Gastroesophageal sphincter (tissue), 3 donors: ENCODE measurements at regions not wholly inside any gene's neighbourhood (a gene's known extent, or its start where the extent isn't known, plus 50 kb on each side); places are given as distances from the start of the nearest gene placed in this dataset.

ENCODE experiments used
- POLR2AphosphoS5 ChIP-seq: sonication (generic); formaldehyde crosslinking; IDR thresholded peaks from one replicate; pipeline ENCODE4 v1.6.1; 2017; ENCODE audit warnings: antibody characterized with exemption
- TF ChIP-seq, protein P1 (sequence below), 4 experiments: fragments of 200-600 bp in 2 of 4; fragments of 450-650 bp in 2 of 4; sonication (generic) in 1 of 4; IDR thresholded peaks; one replicate each; pipeline ENCODE4 v1.5.1; 2017 to 2019; ENCODE audit warnings: antibody characterized with exemption in 4 of 4, mild to moderate bottlenecking in 2 of 4, moderate library complexity in 2 of 4

DNA sequence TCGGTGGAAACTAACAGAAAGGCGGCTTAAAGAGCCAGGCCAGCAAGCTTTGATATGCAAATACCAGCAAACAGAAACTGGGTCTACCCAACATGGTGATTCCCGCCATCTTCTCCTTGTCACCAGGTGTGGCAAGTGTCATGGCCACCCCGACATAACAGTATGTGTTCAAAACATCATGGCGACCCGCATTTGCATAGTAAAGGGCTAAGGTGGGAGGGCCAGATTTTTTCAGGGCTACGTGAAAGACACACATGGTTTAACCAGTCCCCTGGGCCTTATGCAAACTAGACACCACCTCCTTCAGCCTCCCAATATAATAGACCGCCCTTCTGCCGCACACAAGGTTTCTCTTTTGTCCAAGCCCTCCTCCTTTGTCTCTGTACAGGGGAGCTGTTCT lies 260.4 kb downstream of the METTL4 start:
- TF ChIP-seq, protein P1, sequence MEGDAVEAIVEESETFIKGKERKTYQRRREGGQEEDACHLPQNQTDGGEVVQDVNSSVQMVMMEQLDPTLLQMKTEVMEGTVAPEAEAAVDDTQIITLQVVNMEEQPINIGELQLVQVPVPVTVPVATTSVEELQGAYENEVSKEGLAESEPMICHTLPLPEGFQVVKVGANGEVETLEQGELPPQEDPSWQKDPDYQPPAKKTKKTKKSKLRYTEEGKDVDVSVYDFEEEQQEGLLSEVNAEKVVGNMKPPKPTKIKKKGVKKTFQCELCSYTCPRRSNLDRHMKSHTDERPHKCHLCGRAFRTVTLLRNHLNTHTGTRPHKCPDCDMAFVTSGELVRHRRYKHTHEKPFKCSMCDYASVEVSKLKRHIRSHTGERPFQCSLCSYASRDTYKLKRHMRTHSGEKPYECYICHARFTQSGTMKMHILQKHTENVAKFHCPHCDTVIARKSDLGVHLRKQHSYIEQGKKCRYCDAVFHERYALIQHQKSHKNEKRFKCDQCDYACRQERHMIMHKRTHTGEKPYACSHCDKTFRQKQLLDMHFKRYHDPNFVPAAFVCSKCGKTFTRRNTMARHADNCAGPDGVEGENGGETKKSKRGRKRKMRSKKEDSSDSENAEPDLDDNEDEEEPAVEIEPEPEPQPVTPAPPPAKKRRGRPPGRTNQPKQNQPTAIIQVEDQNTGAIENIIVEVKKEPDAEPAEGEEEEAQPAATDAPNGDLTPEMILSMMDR (IDR thresholded peaks at IDR 0.05), result no peak
- no peak for TF ChIP-seq POLR2AphosphoS5
